Left cardiac atrium (tissue), 4 donors: ENCODE measurements at regions not wholly inside any gene's neighbourhood (a gene's known extent, or its start where the extent isn't known, plus 50 kb on each side); places are given as distances from the start of the nearest gene placed in this dataset.

ENCODE experiments used
- ATAC-seq, 2 donors: fragments of 200-7000 bp; cut with Tn5 transposase; one replicate each; pipeline ENCODE4 v1.9.1; 2020; ENCODE audit warnings: mild to moderate bottlenecking in 2 of 2, moderate library complexity in 2 of 2
- DNase-seq: peaks from one replicate; pipeline ENCODE4 v3.0.0-alpha.2; 2020
- intact Hi-C, 2 donors: fragments of 100-400 bp; cut with DNase I; formaldehyde crosslinking; loops; one replicate each; pipeline versions ENCODE4 v1.14.1 to v1.15.1; 2022 to 2023
- donor health status: DM: no; HTN: yes; CAD: no.
- donor health status: DM: no; HTN: yes; CAD: no; lungs with severe emphysema.
- donor health status: DM: yes; HTN: yes; CAD: no.
- donor health status: Dilated cardiomyopathy.

DNA sequence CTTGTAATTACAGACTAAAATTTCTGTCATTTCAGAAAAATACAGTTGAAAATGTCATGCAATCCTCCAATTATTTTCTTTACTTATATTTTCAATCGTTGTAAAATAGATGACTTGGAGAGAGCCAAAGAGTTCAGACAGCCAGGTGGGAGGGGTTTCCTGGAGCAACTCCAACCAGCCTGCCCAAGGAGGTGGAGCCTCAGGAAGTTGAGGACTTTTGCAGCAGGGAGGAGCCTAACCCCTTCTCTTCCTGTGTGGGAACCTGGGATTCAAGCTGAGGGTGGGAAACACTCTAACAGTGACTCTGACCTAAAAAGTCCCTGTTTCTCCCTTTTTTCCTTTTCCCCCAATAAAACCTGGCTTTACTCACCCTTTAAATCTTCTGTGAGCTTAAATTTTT is 72.2 kb upstream of the GABRG1 start:
- no peak for ATAC-seq
- no peak for DNase-seq
- intact Hi-C loops = no loop called here

DNA sequence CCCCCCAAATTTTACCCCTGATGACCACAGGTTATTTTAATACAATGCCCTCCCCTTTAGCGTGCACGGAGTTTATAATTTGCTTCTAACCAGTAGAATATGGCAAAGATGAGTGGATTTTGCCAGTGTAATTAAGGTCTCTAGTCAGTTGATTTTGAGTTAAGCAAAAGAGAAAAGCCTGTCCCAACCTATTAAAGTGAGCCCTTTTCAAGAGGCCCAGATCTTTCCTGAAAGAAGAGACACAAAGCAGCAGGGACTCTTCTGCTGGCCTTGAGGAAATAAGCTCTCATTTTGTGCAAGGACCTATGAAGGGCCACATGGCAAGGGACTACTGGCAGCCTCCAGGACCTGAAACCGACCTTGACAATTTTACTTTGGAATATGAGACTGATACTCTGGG is 61.9 kb upstream of the GABRG1 start:
- intact Hi-C loops = no loop called here
- ATAC-seq = no peak

DNA sequence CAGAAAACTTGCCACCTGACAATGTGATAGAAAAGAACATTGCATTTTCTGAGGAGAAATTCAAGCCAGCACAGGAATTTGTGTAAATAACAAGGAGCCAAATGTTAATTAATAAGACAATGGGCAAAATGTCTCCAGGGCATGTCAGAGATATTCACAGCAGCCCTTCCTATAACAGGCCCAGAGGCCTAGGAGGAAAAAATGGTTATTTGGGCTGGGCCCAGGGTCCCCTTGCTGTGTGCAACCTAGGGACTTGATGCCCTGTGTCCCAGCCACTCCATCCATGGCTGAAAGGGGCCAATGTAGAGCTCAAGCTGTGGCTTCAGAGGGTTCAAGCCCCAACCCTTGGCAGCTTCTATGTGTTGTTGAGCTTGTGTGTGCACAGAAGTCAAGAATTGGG is 55.5 kb upstream of the GABRG1 start:
- no peak for ATAC-seq
- DNase-seq = no peak
- intact Hi-C loops = loop anchor here in 1 of 2 donors (10.0 kb wide), 1 partner anchor 695 kb away; no protein-coding TSS in a partner anchor

More for the DNA sequence above, 61.9 kb upstream of the GABRG1 start:
- no peak for DNase-seq
